Endothelial cell of umbilical vein (primary cell): ENCODE measurements at regions not wholly inside any gene's neighbourhood (a gene's known extent, or its start where the extent isn't known, plus 50 kb on each side); places are given as distances from the start of the nearest gene placed in this dataset.

Source experiments
- BruUV-seq: library from RNA; stranded (reverse); fragments of 400-500 nt; replicated peaks from 2 replicates; lab custom pipeline; 2021; lab: Mats Ljungman, UMichigan
- CTCF ChIA-PET: fragments of 300-600, 350-600 bp; sonication (Branson Sonifier 250); formaldehyde crosslinking; loops from one replicate; lab custom pipeline; 2021; ENCODE audit warnings: antibody characterized with exemption, inconsistent platforms; lab: Charles Lee
- POLR2A ChIA-PET: fragments of 300-600, 350-600 bp; sonication (Branson Sonifier 250); formaldehyde crosslinking; loops from one replicate; lab custom pipeline; 2021; ENCODE audit warnings: antibody characterized with exemption, inconsistent platforms; lab: Charles Lee
- DNase-seq: peaks from one replicate; pipeline ENCODE4 v3.0.0-alpha.2; 2011; ENCODE audit warnings: low read depth, low spot score
- FAIRE-seq: peaks from 2 replicates; lab custom pipeline; 2011; peaks lifted over from hg19 to GRCh38; lab: Jason Lieb, UNC
- H2AFZ ChIP-seq: 2 replicates; pipeline ENCODE4 v1.6.0; 2012; ENCODE audit warnings: low read depth, low read length, control low read depth, inconsistent platforms
- H3K27ac ChIP-seq: 2 replicates; pipeline ENCODE4 v1.5.1; 2011; ENCODE audit warnings: low read depth, mild to moderate bottlenecking, control low read depth, low read length, moderate library complexity; ENCODE audit not compliant: insufficient read depth
- H3K27me3 ChIP-seq, 2 experiments: 2 replicates each; pipeline versions ENCODE4 v1.6.0 to v1.6.1; 2011; ENCODE audit warnings: low read length in 2 of 2, mixed read lengths in 1 of 2; ENCODE audit not compliant: control insufficient read depth in 2 of 2, insufficient read depth in 2 of 2
- H3K36me3 ChIP-seq, 2 experiments: 2 replicates in 1 of 2; 3 replicates in 1 of 2; pipeline ENCODE4 v1.5.1; 2011; ENCODE audit warnings: low read length in 2 of 2, mild to moderate bottlenecking in 1 of 2, moderate library complexity in 1 of 2; ENCODE audit not compliant: control insufficient read depth in 2 of 2, insufficient read depth in 2 of 2; ENCODE audit errors: extremely low read depth in 1 of 2
- H3K4me1 ChIP-seq: 3 replicates; pipeline ENCODE4 v1.5.1; 2011; ENCODE audit warnings: mild to moderate bottlenecking, low read length; ENCODE audit not compliant: control insufficient read depth, insufficient read depth; ENCODE audit errors: extremely low read depth
- H3K4me2 ChIP-seq: 2 replicates; pipeline ENCODE4 v1.6.1; 2011; ENCODE audit warnings: low read length, control low read depth, mixed read lengths; ENCODE audit not compliant: insufficient read depth
- H3K4me3 ChIP-seq, 3 experiments: fragments of 200-600 bp in 1 of 3; sonication (generic), shearing (Covaris generic) in 1 of 3; replicated peaks in 1 of 3; 2 replicates each; pipeline ENCODE4 v1.5.1; 2011 to 2016; ENCODE audit warnings: control low read depth in 3 of 3, low read length in 3 of 3, mild to moderate bottlenecking in 2 of 3, inconsistent platforms in 1 of 3, low read depth in 1 of 3, moderate library complexity in 1 of 3; ENCODE audit not compliant: insufficient read depth in 1 of 3
- H3K79me2 ChIP-seq: 2 replicates; pipeline ENCODE4 v1.6.0; 2012; ENCODE audit warnings: low read length, inconsistent platforms; ENCODE audit not compliant: control insufficient read depth, insufficient read depth
- H3K9ac ChIP-seq: replicated peaks from 2 replicates; pipeline ENCODE3; 2011; ENCODE audit warnings: low read length, control low read depth; ENCODE audit not compliant: insufficient read depth; ENCODE audit errors: extremely low read depth
- H3K9me1 ChIP-seq: replicated peaks from 3 replicates; pipeline ENCODE4 v1.6.0; 2011; ENCODE audit warnings: mild to moderate bottlenecking, low read length; ENCODE audit not compliant: control insufficient read depth, insufficient read depth; ENCODE audit errors: extremely low read depth
- H3K9me3 ChIP-seq: replicated peaks from 2 replicates; pipeline ENCODE4 v1.5.1; 2012; ENCODE audit warnings: low read length, inconsistent platforms; ENCODE audit not compliant: control insufficient read depth, insufficient read depth
- H4K20me1 ChIP-seq: replicated peaks from 2 replicates; pipeline ENCODE3; 2011; ENCODE audit warnings: mild to moderate bottlenecking, low read length; ENCODE audit not compliant: control insufficient read depth, insufficient read depth; ENCODE audit errors: extremely low read depth
- CTCF ChIP-seq, 2 donors: IDR thresholded peaks; 1 replicate in 1 of 2; 2 replicates in 1 of 2; pipeline ENCODE4 v1.5.1; 2011; ENCODE audit warnings: low read length in 2 of 2, mild to moderate bottlenecking in 2 of 2, moderate library complexity in 2 of 2, control low read depth in 1 of 2, inconsistent platforms in 1 of 2, low read depth in 1 of 2; ENCODE audit not compliant: insufficient read depth in 1 of 2; ENCODE audit errors: extremely low read depth in 1 of 2
- EZH2 ChIP-seq: IDR thresholded peaks from 2 replicates; pipeline ENCODE4 v1.6.1; 2012; ENCODE audit warnings: borderline replicate concordance, low read depth, mild to moderate bottlenecking, moderate library complexity, low read length, inconsistent platforms; ENCODE audit not compliant: severe bottlenecking
- FOS ChIP-seq: IDR thresholded peaks from 2 replicates; pipeline ENCODE4 v1.6.1; 2011; ENCODE audit warnings: mild to moderate bottlenecking, low read length, moderate library complexity, borderline replicate concordance; ENCODE audit not compliant: insufficient read depth
- GATA2 ChIP-seq: IDR thresholded peaks from 2 replicates; pipeline ENCODE4 v1.7.0; 2011; ENCODE audit warnings: low read depth, mild to moderate bottlenecking, moderate library complexity, mixed read lengths, low read length; ENCODE audit not compliant: insufficient read length, insufficient read depth
- JUN ChIP-seq: IDR thresholded peaks from 2 replicates; pipeline ENCODE4 v1.6.1; 2011; ENCODE audit warnings: borderline replicate concordance, low read depth; ENCODE audit not compliant: insufficient read length, insufficient read depth
- MAX ChIP-seq: IDR thresholded peaks from 2 replicates; pipeline ENCODE4 v1.6.1; 2011; ENCODE audit not compliant: insufficient read depth, insufficient read length
- MYC ChIP-seq: IDR thresholded peaks from one replicate; pipeline ENCODE4 v1.6.1; 2011; ENCODE audit warnings: mild to moderate bottlenecking, low read depth, low read length
- POLR2A ChIP-seq: IDR thresholded peaks from 2 replicates; pipeline ENCODE4 v1.6.1; 2012; ENCODE audit warnings: low read depth, mild to moderate bottlenecking, control low read depth, low read length
- POLR2AphosphoS5 ChIP-seq: IDR thresholded peaks from 2 replicates; pipeline ENCODE4 v1.6.1; 2012; ENCODE audit warnings: low read depth, mild to moderate bottlenecking, control low read depth, low read length, moderate library complexity; ENCODE audit not compliant: insufficient read depth
- dilution Hi-C: fragments of 300-500 bp; cut with MboI; formaldehyde crosslinking; loops from one replicate; pipeline ENCODE4 v1.15.0; 2019; ENCODE audit warnings: low sequenced_read_pairs; ENCODE audit not compliant: extremely low pct_ligation_motif_present
- intact Hi-C: fragments of 100-400 bp; cut with micrococcal nuclease; formaldehyde crosslinking; loops from one replicate; pipeline ENCODE4 v1.10.0; 2022

DNA sequence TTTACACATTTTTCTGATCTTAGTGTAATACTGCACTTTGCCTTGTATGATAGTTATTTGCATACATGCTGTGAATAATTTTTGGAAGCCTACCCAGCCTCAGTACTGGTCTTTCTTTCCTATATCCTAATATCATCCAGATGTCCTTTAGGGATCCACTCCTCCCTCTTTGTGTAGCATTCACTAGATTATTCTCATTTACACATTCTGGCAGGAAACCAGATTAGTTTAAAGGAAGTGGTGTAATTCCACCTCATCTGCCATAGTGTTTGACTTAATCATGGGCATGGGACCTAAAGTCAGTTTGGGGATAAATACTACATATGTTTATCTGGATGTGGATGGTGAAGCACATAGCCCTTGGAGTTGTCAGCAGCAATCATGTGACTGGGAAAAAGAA, 444.9 kb upstream of the MAP2 start:
- no TSS peak for BruUV-seq
- TF ChIP-seq POLR2AphosphoS5 (no peak), FOS (no peak), MAX (no peak), POLR2A (no peak), JUN (no peak), MYC (no peak), GATA2 (no peak), EZH2 (no peak), CTCF (IDR thresholded peaks at IDR 0.05; ENCODE audit: extremely low read depth in 1 of 2, insufficient read depth in 1 of 2, low read depth in 1 of 2, low read length in 2 of 2) (no peak)
- FAIRE-seq = no peak

More for the DNA sequence above, 444.9 kb upstream of the MAP2 start:
- Histone ChIP-seq H3K9ac (no peak overlapping the region), H3K4me1 (no peaks in the 10 kb centered on the region), H3K9me1 (no peaks in the 10 kb centered on the region), H3K27me3 (no peaks in the 10 kb centered on the region), H3K79me2 (no peaks in the 10 kb centered on the region), H3K9me3 (no peaks in the 10 kb centered on the region), H3K4me2 (no peak overlapping the region), H4K20me1 (no peaks in the 10 kb centered on the region), H3K36me3 (no peaks in the 10 kb centered on the region), H3K27ac (no peak overlapping the region), H2AFZ (no peak overlapping the region), H3K4me3 (no peak overlapping the region)
- DNase-seq = no peak
- dilution Hi-C loops (no loop called here), intact Hi-C loops (no loop called here)
- CTCF ChIA-PET = no interaction called here
- POLR2A ChIA-PET = no interaction called here
